ENCODE measurements at regions not wholly inside any gene's neighbourhood (a gene's known extent, or its start where the extent isn't known, plus 50 kb on each side); places are given as distances from the start of the nearest gene placed in this dataset.
A peak's percentile ranks its signal among the peaks of the same experiment; 100 is the strongest.
"Not testable (repeated sequence)": the region's sequence is repeated elsewhere in the genome, so short reads cannot be mapped to it uniquely, and the experiment has no call there.

DNA sequence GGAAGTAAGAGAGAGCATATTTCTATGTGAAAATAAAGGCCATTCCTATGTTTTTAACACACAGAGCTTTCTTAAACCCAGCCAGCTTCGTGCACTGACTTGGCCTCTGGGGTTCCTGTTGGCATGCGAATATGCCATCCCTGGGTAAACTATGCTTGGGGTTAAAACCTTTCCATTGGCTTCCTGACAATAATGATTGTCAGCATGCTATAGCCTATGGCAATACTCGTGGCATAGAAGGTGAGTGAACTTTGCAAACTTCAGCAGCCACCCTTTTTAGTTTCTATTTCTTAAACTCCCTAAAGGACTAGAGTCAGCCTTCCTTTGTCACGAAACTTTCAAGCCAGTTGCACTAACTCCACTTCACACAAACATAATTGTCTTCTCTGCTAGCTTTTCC, 148.4 kb upstream of the RGS6 start:
- Histone ChIP-seq H3K27ac (ENCODE audit: low read depth, low read length) (no peak overlapping the region), H3K27me3 (ENCODE audit: insufficient read depth, low read length) (peaks cover 6% of the 10 kb centered on the region; the same call in 1 of the 2 replicates), H3K4me1 (ENCODE audit: control insufficient read depth, insufficient read depth, low read length, unreplicated experiment) (no peaks in the 10 kb centered on the region), H3K4me3 (ENCODE audit: low read depth, low read length) (no peak overlapping the region), H3K79me2 (ENCODE audit: control insufficient read depth, insufficient read depth, low read length, unreplicated experiment) (no peaks in the 10 kb centered on the region), H3K36me3 (ENCODE audit: insufficient read depth, low read length) (no peaks in the 10 kb centered on the region), H2AFZ (ENCODE audit: low read length, unreplicated experiment) (no peak overlapping the region)

DNA sequence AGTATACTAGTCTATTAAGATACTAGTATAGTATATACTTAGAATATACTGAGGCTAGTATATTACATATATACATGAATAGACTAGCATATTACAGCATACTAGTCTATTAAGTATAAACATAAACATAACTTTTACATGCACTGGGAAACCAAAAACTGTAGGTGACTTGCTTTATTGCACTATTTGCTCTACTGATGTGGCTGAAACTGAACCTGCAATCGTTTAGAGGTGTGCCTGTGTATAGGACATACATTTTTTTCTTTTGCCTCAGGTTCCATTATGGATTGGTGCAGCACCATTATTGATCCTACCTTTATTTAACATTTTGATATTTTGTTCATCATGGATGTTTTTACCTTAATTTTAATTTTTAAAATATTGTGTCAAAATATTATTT, 143.2 kb upstream of the RGS6 start:
- Histone ChIP-seq H2AFZ (ENCODE audit: low read length, unreplicated experiment) (no peak overlapping the region), H3K27me3 (ENCODE audit: insufficient read depth, low read length) (peaks cover 12% of the 10 kb centered on the region), H3K79me2 (ENCODE audit: control insufficient read depth, insufficient read depth, low read length, unreplicated experiment) (no peaks in the 10 kb centered on the region)

DNA sequence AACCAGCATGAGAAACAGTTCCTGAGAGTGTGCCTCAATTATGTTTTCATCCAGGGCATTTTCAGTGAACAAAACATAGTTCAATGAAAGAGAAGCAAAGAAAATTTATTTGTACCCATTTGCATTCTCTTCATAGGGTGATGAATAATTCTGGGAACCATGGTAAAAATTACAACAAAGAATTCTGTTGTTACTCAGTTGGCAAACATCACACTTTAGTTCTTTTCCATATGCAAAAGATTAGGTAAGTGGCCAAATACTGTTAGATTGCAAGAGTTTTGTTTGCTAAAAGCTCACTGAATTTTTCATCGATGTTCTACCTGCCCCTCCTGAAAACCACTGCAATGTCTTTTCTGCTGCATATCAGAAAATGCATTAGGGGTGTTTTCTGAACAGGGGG, 132.4 kb upstream of the RGS6 start:
- Histone ChIP-seq H3K36me3 (ENCODE audit: insufficient read depth, low read length) (no peaks in the 10 kb centered on the region), H3K27ac (ENCODE audit: low read depth, low read length) (no peak overlapping the region), H3K79me2 (ENCODE audit: control insufficient read depth, insufficient read depth, low read length, unreplicated experiment) (no peaks in the 10 kb centered on the region), H3K4me3 (ENCODE audit: low read depth, low read length) (no peak overlapping the region), H3K4me1 (ENCODE audit: control insufficient read depth, insufficient read depth, low read length, unreplicated experiment) (peaks cover 13% of the 10 kb centered on the region), H2AFZ (ENCODE audit: low read length, unreplicated experiment) (no peak overlapping the region), H3K27me3 (ENCODE audit: insufficient read depth, low read length) (peaks cover 17% of the 10 kb centered on the region)

More for the DNA sequence above, 143.2 kb upstream of the RGS6 start:
- H3K27ac ChIP-seq (ENCODE audit: low read depth, low read length) = no peak overlapping the region
- H3K4me1 ChIP-seq (ENCODE audit: control insufficient read depth, insufficient read depth, low read length, unreplicated experiment) = no peaks in the 10 kb centered on the region
- no peaks in the 10 kb centered on the region for H3K36me3 ChIP-seq (ENCODE audit: insufficient read depth, low read length)
- H3K4me3 ChIP-seq (ENCODE audit: low read depth, low read length) = no peak overlapping the region

DNA sequence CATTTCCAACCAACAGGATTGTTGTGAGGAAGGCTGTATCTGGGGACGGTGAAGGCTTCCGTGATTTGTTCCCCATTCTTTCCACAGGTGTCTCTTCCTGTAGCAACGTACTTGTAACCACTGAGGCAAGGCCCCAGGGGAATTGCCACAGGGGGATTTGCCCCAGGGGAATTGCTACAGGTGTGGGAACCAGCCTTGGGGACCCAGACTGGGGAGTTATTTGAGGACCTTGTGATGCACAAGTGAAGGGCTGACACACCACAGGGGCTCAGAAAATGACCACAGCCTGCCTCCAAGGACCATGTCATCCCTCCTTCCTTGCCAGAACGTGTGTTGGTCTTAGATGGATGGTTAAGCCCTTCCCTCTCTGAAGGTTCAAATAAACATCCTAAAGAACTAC, 131.4 kb upstream of the RGS6 start:
- Histone ChIP-seq H3K27ac (ENCODE audit: low read depth, low read length) (no peak overlapping the region), H3K4me3 (ENCODE audit: low read depth, low read length) (no peak overlapping the region), H3K79me2 (ENCODE audit: control insufficient read depth, insufficient read depth, low read length, unreplicated experiment) (no peaks in the 10 kb centered on the region), H3K4me1 (ENCODE audit: control insufficient read depth, insufficient read depth, low read length, unreplicated experiment) (peaks cover 13% of the 10 kb centered on the region), H2AFZ (ENCODE audit: low read length, unreplicated experiment) (no peak overlapping the region), H3K27me3 (ENCODE audit: insufficient read depth, low read length) (peaks cover 7% of the 10 kb centered on the region; the same call in 1 of the 2 replicates), H3K36me3 (ENCODE audit: insufficient read depth, low read length) (no peaks in the 10 kb centered on the region)

DNA sequence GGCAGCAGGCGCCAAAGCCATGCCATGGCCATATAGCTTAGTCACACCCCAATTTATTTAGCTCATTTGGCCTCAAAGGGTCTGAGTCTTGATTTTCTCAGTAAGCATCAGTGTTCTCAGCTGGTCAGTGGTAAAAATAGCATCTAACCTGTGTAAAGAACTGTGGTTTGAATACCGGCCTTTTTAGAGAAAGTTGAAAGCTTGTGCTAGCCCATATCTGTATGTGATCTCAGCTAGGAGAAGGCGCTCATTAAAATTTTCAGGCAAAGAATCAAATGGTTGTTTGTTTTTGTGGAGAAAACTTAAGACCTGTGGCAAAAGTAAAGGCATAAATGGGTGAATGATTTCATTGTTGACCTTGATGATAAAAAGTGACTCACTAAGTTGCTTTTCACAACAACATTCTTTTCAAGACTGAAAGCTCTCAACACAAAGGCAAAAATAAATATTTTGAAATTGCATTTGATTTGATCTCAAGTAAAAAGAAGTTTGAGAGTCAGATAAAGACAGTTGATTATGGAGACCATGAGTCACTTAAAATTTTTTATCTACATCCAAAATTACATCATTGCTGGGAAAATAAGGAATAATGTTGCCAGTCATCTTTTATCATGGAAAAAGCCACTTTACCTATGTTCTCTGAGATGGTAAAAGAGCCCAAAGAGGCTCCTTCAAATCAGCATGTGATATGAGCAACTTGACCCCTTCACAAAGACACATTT, 128.5 kb upstream of the RGS6 start:
- H3K36me3 ChIP-seq (ENCODE audit: insufficient read depth, low read length) = no peaks in the 10 kb centered on the region
- no peaks in the 10 kb centered on the region for H3K27me3 ChIP-seq (ENCODE audit: insufficient read depth, low read length)
- 0 out of 2 replicates have a peak overlapping the region, but pooled peaks have one; percentile 39 for H3K27ac ChIP-seq (ENCODE audit: low read depth, low read length)
- peaks cover 13% of the 10 kb centered on the region for H3K4me1 ChIP-seq (ENCODE audit: control insufficient read depth, insufficient read depth, low read length, unreplicated experiment)
- H2AFZ ChIP-seq (ENCODE audit: low read length, unreplicated experiment) = no peak overlapping the region
- H3K79me2 ChIP-seq (ENCODE audit: control insufficient read depth, insufficient read depth, low read length, unreplicated experiment) = no peaks in the 10 kb centered on the region
- no peak overlapping the region for H3K4me3 ChIP-seq (ENCODE audit: low read depth, low read length)

DNA sequence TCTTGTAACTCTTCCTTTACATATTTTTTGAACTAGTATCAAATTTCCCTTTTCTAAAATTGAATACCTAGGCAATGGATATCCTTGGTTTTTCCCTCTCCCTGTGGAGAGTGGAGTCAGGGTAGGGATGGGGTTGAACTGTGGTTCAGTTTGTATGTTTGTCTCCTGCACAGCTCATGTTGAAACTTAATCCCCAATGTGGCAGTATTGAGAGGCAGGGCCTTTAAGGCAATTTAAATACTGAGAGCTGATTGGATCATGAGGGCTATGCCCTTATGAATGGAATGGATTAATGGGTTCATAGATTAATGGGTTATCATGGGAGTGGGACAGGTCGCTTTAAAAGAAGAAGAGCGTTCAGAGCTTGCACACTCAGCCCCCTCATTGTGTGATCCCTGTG, 127.2 kb upstream of the RGS6 start:
- H3K27ac ChIP-seq (ENCODE audit: low read depth, low read length) = no peak overlapping the region
- H3K27me3 ChIP-seq (ENCODE audit: insufficient read depth, low read length) = no peaks in the 10 kb centered on the region
- H3K79me2 ChIP-seq (ENCODE audit: control insufficient read depth, insufficient read depth, low read length, unreplicated experiment) = no peaks in the 10 kb centered on the region
- no peaks in the 10 kb centered on the region for H3K36me3 ChIP-seq (ENCODE audit: insufficient read depth, low read length)
- no peak overlapping the region for H3K4me3 ChIP-seq (ENCODE audit: low read depth, low read length)
- no peak overlapping the region for H2AFZ ChIP-seq (ENCODE audit: low read length, unreplicated experiment)
- H3K4me1 ChIP-seq (ENCODE audit: control insufficient read depth, insufficient read depth, low read length, unreplicated experiment) = peaks cover 13% of the 10 kb centered on the region

DNA sequence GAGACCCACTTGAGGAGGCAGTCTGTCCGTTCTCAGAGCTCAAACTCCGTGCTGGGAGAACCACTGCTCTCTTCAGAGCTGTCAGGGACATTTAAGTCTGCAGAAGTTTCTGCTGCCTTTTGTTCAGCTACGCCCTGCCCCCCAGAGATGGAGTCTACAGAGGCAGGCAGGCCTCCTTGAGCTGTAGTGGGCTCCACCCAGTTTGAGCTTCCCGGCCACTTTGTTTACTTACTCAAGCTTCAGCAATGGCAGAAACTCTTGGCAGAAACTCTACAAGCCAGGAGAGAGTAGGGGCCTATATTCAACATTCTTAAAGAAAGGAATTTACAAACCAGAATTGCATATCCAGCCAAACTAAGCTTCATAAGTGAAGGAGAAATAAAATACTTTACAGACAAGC, 125.2 kb upstream of the RGS6 start:
- H3K4me1 ChIP-seq (ENCODE audit: control insufficient read depth, insufficient read depth, low read length, unreplicated experiment) = peaks cover 13% of the 10 kb centered on the region
- not testable (repeated sequence) for H3K36me3 ChIP-seq (ENCODE audit: insufficient read depth, low read length); H3K79me2 ChIP-seq (ENCODE audit: control insufficient read depth, insufficient read depth, low read length, unreplicated experiment); H3K4me3 ChIP-seq (ENCODE audit: low read depth, low read length); H3K27me3 ChIP-seq (ENCODE audit: insufficient read depth, low read length); H2AFZ ChIP-seq (ENCODE audit: low read length, unreplicated experiment); H3K27ac ChIP-seq (ENCODE audit: low read depth, low read length)

DNA sequence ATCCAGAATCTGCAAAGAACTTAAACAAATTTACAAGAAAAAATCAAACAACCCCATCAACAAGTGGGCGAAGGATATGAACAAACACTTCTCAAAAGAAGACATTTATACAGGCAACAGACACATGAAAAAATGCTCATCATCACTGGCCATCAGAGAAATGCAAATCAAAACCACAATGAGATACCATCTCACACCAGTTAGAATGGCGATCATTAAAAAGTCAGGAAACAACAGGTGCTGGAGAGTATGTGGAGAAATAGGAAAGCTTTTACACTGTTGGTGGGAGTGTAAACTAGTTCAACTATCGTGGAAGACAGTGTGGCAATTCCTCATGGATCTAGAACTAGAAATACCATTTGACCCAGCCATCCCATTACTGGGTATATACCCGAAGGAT, 121.4 kb upstream of the RGS6 start:
- not testable (repeated sequence) for H2AFZ ChIP-seq (ENCODE audit: low read length, unreplicated experiment); H3K4me1 ChIP-seq (ENCODE audit: control insufficient read depth, insufficient read depth, low read length, unreplicated experiment); H3K36me3 ChIP-seq (ENCODE audit: insufficient read depth, low read length); H3K79me2 ChIP-seq (ENCODE audit: control insufficient read depth, insufficient read depth, low read length, unreplicated experiment); H3K4me3 ChIP-seq (ENCODE audit: low read depth, low read length); H3K27ac ChIP-seq (ENCODE audit: low read depth, low read length)
- H3K27me3 ChIP-seq (ENCODE audit: insufficient read depth, low read length) = peaks cover 31% of the 10 kb centered on the region; the same call in 1 of the 2 replicates

DNA sequence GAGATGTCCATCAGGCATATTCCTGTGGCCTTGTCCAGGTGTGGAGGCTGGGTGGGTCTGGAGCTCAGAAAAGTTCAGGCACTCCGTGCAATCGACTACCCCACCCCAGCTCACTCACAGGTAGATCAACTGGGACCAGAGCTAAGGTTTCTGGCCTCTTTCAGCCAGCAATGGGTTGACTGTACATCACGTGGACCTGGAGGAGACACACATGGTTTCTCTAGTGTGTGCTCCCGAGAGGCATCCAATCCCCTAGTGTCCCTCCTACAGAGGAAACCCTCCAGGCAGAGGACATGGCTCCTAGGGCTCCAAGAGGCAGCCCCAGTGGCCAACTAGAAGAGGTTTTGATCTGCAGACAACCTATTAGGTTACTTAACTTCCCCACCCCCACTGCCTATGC, 119.5 kb upstream of the RGS6 start:
- H3K4me3 ChIP-seq (ENCODE audit: low read depth, low read length) = no peak overlapping the region
- no peaks in the 10 kb centered on the region for H3K36me3 ChIP-seq (ENCODE audit: insufficient read depth, low read length)

DNA sequence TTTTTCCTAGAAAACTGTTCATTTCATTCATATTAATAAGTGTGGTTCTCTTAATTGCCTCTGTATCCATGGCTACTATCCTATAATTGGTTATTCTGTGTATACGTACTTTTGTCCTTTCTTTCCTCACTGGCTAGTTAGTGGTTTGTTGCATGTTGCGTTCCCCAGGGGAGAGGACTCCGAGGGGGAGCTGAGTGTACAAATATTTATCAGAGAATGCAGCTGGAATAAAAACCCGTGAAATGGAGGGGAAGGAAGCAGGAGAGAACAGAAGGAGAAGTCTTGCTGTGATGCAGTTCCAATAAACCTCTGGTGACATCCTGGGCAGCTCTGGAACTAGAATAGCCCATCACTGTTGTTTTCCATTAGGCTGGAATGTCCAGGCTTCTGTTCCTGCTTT, 117.1 kb upstream of the RGS6 start:
- Histone ChIP-seq H2AFZ (ENCODE audit: low read length, unreplicated experiment) (no peak overlapping the region), H3K27ac (ENCODE audit: low read depth, low read length) (no peak overlapping the region), H3K27me3 (ENCODE audit: insufficient read depth, low read length) (peaks cover 56% of the 10 kb centered on the region), H3K4me3 (ENCODE audit: low read depth, low read length) (no peak overlapping the region), H3K79me2 (ENCODE audit: control insufficient read depth, insufficient read depth, low read length, unreplicated experiment) (no peaks in the 10 kb centered on the region), H3K36me3 (ENCODE audit: insufficient read depth, low read length) (no peaks in the 10 kb centered on the region), H3K4me1 (ENCODE audit: control insufficient read depth, insufficient read depth, low read length, unreplicated experiment) (no peaks in the 10 kb centered on the region)

More for the DNA sequence above, 119.5 kb upstream of the RGS6 start:
- Histone ChIP-seq H3K79me2 (ENCODE audit: control insufficient read depth, insufficient read depth, low read length, unreplicated experiment) (no peaks in the 10 kb centered on the region), H2AFZ (ENCODE audit: low read length, unreplicated experiment) (no peak overlapping the region), H3K27ac (ENCODE audit: low read depth, low read length) (no peak overlapping the region), H3K4me1 (ENCODE audit: control insufficient read depth, insufficient read depth, low read length, unreplicated experiment) (no peaks in the 10 kb centered on the region), H3K27me3 (ENCODE audit: insufficient read depth, low read length) (peaks cover 50% of the 10 kb centered on the region)

DNA sequence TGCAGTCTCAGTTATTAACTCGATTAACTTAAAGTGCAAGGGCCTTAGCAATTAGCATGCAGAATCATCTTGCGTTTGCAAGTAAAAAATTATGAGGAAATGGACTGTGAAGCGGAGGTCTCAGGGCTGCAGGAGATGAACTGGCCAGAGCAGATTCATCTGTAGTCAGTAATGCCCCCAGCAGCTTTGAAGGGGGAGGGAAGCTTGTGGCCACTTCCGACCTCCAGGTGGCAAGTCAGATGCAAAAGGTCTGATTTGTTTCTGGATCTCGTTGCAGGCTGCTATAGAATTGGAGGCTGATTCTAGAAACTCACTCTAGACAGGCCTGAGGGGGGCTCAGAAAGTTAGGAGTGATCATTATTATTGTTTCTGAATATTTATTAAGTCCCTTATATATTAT, 107.4 kb upstream of the RGS6 start:
- no peaks in the 10 kb centered on the region for H3K4me1 ChIP-seq (ENCODE audit: control insufficient read depth, insufficient read depth, low read length, unreplicated experiment)
- no peak overlapping the region for H3K4me3 ChIP-seq (ENCODE audit: low read depth, low read length)
- no peaks in the 10 kb centered on the region for H3K79me2 ChIP-seq (ENCODE audit: control insufficient read depth, insufficient read depth, low read length, unreplicated experiment)
- H3K27ac ChIP-seq (ENCODE audit: low read depth, low read length) = no peak overlapping the region
- no peaks in the 10 kb centered on the region for H3K36me3 ChIP-seq (ENCODE audit: insufficient read depth, low read length)
- no peak overlapping the region for H2AFZ ChIP-seq (ENCODE audit: low read length, unreplicated experiment)
- H3K27me3 ChIP-seq (ENCODE audit: insufficient read depth, low read length) = peaks cover 17% of the 10 kb centered on the region; the same call in 1 of the 2 replicates

All from ACC112 (cell line).